GM13977 (cell line): ENCODE measurements at regions not wholly inside any gene's neighbourhood (a gene's known extent, or its start where the extent isn't known, plus 50 kb on each side); places are given as distances from the start of the nearest gene placed in this dataset.

Experiments
- DNase-seq: peaks from one replicate; pipeline ENCODE4 v3.0.0; 2012; ENCODE audit warnings: low spot score
- in situ Hi-C: fragments of 300-500 bp; cut with MboI; formaldehyde crosslinking; loops from one replicate; pipeline ENCODE4 v1.12.0; 2022; ENCODE audit warnings: low sequenced_read_pairs, low pct_unique_long_range_greater_than_20kb, mixed read lengths, inconsistent platforms; ENCODE audit not compliant: unreplicated experiment
- TF ChIP-seq, protein P1 (sequence below): IDR thresholded peaks from 2 replicates; pipeline ENCODE4 v1.5.1; 2012; ENCODE audit warnings: mild to moderate bottlenecking, control low read depth; ENCODE audit not compliant: insufficient read depth; ENCODE audit errors: extremely low read depth, missing control alignments

DNA sequence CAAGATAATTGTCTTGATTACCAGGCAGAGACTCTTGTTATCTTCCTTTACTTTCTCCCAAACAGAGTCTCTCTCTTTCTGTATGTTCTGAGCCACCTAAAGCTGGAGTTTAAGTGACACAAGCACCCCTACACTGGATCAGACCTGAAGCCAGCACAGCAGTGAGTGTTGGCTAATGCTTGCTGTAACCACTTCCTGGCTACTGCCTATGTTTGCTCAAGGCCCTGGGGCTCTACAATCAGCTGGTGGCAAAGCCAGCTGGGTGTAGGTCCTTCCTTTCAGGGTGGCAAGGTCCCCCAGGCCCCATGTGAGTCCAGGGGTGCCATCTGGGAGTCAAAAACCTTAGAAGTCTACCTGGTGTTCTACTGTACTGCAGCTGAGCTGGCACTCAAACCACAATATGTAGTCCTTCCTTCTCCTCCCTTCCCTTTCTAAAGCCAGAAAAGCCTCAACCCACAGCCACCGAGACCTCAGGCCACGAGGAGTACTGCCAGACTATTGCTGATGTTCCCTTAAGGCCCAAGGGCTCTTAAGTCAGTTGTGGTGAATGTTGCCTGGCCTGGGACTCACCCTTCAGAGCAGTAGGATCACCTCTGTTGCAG lies 416.3 kb downstream of the ADRA2A start:
- no peak for DNase-seq
- in situ Hi-C loops: no loop called here
- TF ChIP-seq, protein P1, sequence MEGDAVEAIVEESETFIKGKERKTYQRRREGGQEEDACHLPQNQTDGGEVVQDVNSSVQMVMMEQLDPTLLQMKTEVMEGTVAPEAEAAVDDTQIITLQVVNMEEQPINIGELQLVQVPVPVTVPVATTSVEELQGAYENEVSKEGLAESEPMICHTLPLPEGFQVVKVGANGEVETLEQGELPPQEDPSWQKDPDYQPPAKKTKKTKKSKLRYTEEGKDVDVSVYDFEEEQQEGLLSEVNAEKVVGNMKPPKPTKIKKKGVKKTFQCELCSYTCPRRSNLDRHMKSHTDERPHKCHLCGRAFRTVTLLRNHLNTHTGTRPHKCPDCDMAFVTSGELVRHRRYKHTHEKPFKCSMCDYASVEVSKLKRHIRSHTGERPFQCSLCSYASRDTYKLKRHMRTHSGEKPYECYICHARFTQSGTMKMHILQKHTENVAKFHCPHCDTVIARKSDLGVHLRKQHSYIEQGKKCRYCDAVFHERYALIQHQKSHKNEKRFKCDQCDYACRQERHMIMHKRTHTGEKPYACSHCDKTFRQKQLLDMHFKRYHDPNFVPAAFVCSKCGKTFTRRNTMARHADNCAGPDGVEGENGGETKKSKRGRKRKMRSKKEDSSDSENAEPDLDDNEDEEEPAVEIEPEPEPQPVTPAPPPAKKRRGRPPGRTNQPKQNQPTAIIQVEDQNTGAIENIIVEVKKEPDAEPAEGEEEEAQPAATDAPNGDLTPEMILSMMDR: no peak

DNA sequence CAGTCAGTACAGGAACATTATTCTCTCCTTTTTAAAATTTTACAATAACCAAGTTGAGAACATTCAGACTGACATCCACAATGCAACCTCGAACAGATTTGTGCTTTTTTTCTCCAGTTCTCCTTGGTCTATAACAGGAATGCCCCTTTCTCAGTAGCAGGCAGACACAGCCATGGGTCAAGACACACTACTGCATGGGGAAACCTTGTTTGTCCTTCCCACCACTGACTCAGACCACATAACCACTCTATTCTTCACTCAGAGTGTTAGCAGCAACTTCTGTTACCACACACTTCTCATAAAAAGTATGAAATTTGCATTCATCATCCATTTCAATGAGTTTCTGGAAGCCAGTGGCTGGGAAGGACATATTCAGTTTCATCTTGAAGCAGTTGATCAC lies 421.7 kb downstream of the ADRA2A start:
- TF ChIP-seq, protein P1: no peak
- in situ Hi-C loops: no loop called here
- no peak for DNase-seq

DNA sequence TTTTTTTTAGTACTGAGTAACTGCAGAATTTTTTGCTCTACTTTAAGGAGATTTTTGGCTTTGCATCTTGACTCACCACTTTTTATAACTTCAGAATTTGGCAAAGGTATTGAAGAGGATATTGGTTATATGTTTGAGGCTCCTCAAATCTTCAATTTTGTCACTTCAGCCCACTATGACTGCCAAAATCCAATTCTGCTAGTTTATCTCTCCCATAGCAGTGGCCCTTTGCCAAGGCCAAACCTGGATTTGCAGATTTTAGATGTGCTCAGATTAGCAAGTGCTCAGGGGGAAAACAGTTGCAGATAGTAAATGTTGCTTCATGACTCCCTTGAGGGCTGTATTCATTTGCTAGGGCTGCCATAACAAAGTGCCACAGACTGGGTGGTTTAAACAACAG lies 427.5 kb downstream of the ADRA2A start:
- TF ChIP-seq, protein P1: no peak
- no peak for DNase-seq
- in situ Hi-C loops: no loop called here

GRCh38 chr10:111506266-111507034 lies 429.6 kb downstream of the ADRA2A start:
- in situ Hi-C loops: no loop called here
- DNase-seq: no peak
- TF ChIP-seq, protein P1: no peak

DNA sequence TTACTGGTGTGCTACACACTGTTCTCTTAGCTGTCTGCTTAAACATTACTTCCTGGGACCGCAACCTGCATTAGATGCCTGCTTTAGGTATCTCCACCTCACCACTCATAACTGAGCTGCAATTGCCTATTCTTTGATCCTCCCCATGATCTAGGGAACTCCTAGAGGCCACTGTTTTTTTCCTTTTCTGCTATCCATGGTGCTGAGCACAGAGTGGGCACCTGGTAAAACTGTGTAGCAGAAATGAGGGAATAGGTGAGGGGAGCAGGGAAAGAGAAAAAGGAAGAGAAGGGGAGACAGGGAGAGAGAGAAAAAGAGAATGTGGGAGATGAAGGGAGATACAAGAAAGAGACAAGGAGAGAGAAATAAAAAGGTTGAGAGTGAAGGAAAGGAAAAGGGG lies 434.9 kb downstream of the ADRA2A start:
- in situ Hi-C loops: no loop called here

GRCh38 chr10:111515264-111515663 lies 438.4 kb downstream of the ADRA2A start:
- in situ Hi-C loops: no loop called here
- DNase-seq: no peak
- TF ChIP-seq, protein P1: no peak

More for the DNA sequence above, 434.9 kb downstream of the ADRA2A start:
- no peak for DNase-seq
- TF ChIP-seq, protein P1: no peak
